ENCODE measurements at regions not wholly inside any gene's neighbourhood (a gene's known extent, or its start where the extent isn't known, plus 50 kb on each side); places are given as distances from the start of the nearest gene placed in this dataset.
"Not testable (repeated sequence)": the region's sequence is repeated elsewhere in the genome, so short reads cannot be mapped to it uniquely, and the experiment has no call there.

- no peaks in the 10 kb centered on the region for H3K36me3 ChIP-seq (ENCODE audit: low read depth)
- no peaks in the 10 kb centered on the region for H3K4me1 ChIP-seq (ENCODE audit: low read depth)
- peaks cover 70% of the 10 kb centered on the region for H3K9me3 ChIP-seq
- TF ChIP-seq CTCF (IDR thresholded peaks at IDR 0.05) = no peak
- intact Hi-C loops (cut with DNase I, micrococcal nuclease) = no loop called here
- ATAC-seq (no peak), DNase-seq (no peak)
- H3K4me3 ChIP-seq = no peak overlapping the region
Measured at GRCh38 chr15:22257047-22258008, 177.0 kb downstream of the OR4M2 start.

GRCh38 chr15:22258009-22258397 is 177.7 kb downstream of the OR4M2 start:
- DNase-seq (no peak), ATAC-seq (no peak)
- Histone ChIP-seq H3K4me3 (no peak overlapping the region), H3K4me1 (ENCODE audit: low read depth) (no peaks in the 10 kb centered on the region), H3K36me3 (ENCODE audit: low read depth) (no peaks in the 10 kb centered on the region), H3K9me3 (peaks cover 74% of the 10 kb centered on the region)
- no peak for TF ChIP-seq CTCF (IDR thresholded peaks at IDR 0.05)
- intact Hi-C loops (cut with DNase I, micrococcal nuclease) = no loop called here

- Histone ChIP-seq H3K36me3 (ENCODE audit: low read depth) (no peaks in the 10 kb centered on the region), H3K4me1 (ENCODE audit: low read depth) (no peaks in the 10 kb centered on the region), H3K4me3 (no peak overlapping the region), H3K9me3 (peaks cover 71% of the 10 kb centered on the region)
- ATAC-seq (no peak), DNase-seq (no peak)
- TF ChIP-seq CTCF (IDR thresholded peaks at IDR 0.05) = no peak
- intact Hi-C loops (cut with DNase I, micrococcal nuclease) = no loop called here
Measured at GRCh38 chr15:22258398-22259150, 178.2 kb downstream of the OR4M2 start.

- H3K9me3 ChIP-seq = peaks cover 67% of the 10 kb centered on the region
- H3K4me3 ChIP-seq; DNase-seq; H3K4me1 ChIP-seq (ENCODE audit: low read depth); ATAC-seq; H3K36me3 ChIP-seq (ENCODE audit: low read depth); intact Hi-C loops (cut with DNase I, micrococcal nuclease): not testable (repeated sequence)
Measured at GRCh38 chr15:22259151-22259750, 178.9 kb downstream of the OR4M2 start.

- ATAC-seq = no peak
- intact Hi-C loops (cut with DNase I, micrococcal nuclease) = no loop called here
- no peaks in the 10 kb centered on the region for H3K4me1 ChIP-seq (ENCODE audit: low read depth)
- H3K4me3 ChIP-seq = no peak overlapping the region
- TF ChIP-seq CTCF (IDR thresholded peaks at IDR 0.05) = no peak
- DNase-seq = no peak
- peaks cover 67% of the 10 kb centered on the region for H3K9me3 ChIP-seq
- H3K36me3 ChIP-seq (ENCODE audit: low read depth) = no peaks in the 10 kb centered on the region
Measured at GRCh38 chr15:22259881-22260421, 179.6 kb downstream of the OR4M2 start.
